ENCODE measurements at regions not wholly inside any gene's neighbourhood (a gene's known extent, or its start where the extent isn't known, plus 50 kb on each side); places are given as distances from the start of the nearest gene placed in this dataset.

DNA sequence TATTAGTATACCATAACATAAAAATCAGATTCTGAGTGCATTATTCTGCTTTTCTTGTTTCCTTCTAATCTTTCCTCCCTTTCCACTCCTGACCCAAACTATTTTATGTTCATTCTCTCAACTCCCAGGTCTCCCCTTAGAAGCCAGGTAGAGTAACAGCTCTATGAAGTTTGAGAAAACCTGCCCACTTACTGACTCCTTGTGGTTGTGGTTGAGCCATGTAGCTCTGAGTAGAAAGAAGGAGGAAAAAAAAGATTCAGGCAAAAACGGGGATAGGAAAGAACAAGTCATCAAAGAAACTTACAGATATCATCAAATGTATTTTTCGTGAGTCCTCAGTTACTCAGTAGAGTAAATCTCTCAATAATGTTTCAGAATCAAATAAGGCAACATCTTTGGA, 216.7 kb downstream of the PMP22 start:
- no peak overlapping the region for H3K4me3 Mint-ChIP-seq
- H3K27me3 Mint-ChIP-seq (ENCODE audit: low read depth), result no peaks in the 10 kb centered on the region
- no peaks in the 10 kb centered on the region for H3K9me3 Mint-ChIP-seq
- H3K36me3 Mint-ChIP-seq (ENCODE audit: low read depth), result no peaks in the 10 kb centered on the region
- no peak overlapping the region for H3K27ac Mint-ChIP-seq
- H3K4me1 Mint-ChIP-seq (ENCODE audit: low read depth), result no peaks in the 10 kb centered on the region

DNA sequence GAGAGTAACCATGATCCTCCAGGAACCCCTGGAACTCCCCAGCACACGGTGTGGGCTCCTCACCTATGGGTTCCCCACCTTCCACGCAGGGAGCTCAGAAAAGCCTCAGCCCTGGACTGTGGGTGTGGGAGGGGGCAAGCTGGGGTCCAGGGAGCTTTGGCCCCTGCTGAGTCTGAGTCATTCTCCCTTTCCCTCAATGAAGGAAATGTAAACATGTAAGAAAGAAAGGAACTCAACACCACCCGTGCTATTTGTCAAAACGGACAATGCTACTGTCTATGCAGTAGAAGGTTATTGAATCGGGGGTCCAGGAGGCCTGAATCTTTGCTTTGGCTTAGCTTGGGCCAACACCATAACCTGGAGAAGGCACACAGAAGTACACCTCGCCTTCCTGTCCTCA, 222.8 kb downstream of the PMP22 start:
- Mint-ChIP-seq H3K27ac (no peak overlapping the region), H3K4me1 (ENCODE audit: low read depth) (no peaks in the 10 kb centered on the region), H3K36me3 (ENCODE audit: low read depth) (no peaks in the 10 kb centered on the region), H3K9me3 (no peaks in the 10 kb centered on the region), H3K4me3 (no peak overlapping the region), H3K27me3 (ENCODE audit: low read depth) (no peaks in the 10 kb centered on the region)

DNA sequence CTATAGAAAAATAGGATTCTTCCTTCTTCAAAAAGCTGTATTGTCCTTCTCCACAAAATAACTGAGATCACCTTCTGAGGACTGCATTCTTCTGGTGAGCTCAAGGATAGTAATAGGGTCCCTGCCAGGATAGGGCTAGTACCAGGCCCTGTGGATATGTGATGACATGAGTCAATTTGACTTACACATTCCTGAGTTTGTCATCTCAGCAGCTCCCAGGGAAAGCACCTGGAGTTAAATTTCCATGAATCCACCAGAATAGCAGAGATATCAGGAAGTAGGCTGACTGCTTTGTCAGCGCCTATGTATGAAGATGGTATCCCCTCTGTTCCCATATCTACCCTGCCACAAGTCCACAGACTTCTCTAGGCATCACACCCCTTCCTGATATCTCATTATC, 225.8 kb downstream of the PMP22 start:
- Mint-ChIP-seq H3K9me3 (no peaks in the 10 kb centered on the region), H3K27me3 (ENCODE audit: low read depth) (no peaks in the 10 kb centered on the region), H3K36me3 (ENCODE audit: low read depth) (no peaks in the 10 kb centered on the region), H3K27ac (no peak overlapping the region), H3K4me3 (no peak overlapping the region), H3K4me1 (ENCODE audit: low read depth) (no peaks in the 10 kb centered on the region)

DNA sequence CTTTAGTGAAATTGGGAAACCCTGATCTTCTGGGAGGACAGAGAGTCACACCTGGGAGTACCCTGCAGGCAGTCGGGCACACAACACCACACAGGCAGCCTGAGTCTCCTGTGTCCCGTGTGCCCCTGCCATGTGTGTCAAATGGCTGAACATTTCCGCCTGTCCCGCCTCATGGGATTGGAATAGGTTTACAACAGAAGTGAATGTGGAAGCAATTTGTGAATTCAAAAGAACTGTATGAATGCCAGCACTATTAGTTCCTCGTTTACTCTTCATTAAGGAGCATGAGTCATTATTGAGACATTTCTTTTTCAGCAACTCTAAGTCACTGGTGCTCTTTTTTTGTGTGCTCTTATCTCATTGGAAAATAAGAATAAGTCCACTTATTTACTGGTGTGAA, 226.5 kb downstream of the PMP22 start:
- H3K4me1 Mint-ChIP-seq (ENCODE audit: low read depth), result no peaks in the 10 kb centered on the region
- H3K9me3 Mint-ChIP-seq, result no peaks in the 10 kb centered on the region
- H3K27ac Mint-ChIP-seq, result no peak overlapping the region
- no peaks in the 10 kb centered on the region for H3K36me3 Mint-ChIP-seq (ENCODE audit: low read depth)
- H3K27me3 Mint-ChIP-seq (ENCODE audit: low read depth), result no peaks in the 10 kb centered on the region
- H3K4me3 Mint-ChIP-seq, result no peak overlapping the region

DNA sequence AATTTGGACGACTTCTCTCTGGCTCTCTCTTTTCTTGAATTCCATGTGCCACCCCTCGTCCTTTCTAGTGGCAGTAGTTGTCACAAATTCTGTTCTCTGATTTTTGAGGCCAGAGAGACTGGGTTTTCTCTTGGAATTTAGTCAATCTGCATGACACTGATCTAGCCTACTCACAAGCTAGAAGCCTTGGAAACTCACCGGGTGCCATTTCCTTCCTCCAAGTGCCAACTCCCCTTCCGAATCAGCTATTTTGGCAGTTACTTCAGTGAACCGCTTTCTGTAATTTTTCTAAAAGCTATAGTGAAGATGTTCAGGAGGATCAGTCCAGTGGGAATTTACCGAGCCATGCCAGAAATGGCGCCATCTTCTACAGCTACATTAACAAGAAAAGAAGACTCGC, 228.9 kb downstream of the PMP22 start:
- no peak overlapping the region for H3K27ac Mint-ChIP-seq
- no peaks in the 10 kb centered on the region for H3K9me3 Mint-ChIP-seq
- H3K4me1 Mint-ChIP-seq (ENCODE audit: low read depth), result no peaks in the 10 kb centered on the region
- no peaks in the 10 kb centered on the region for H3K27me3 Mint-ChIP-seq (ENCODE audit: low read depth)
- H3K36me3 Mint-ChIP-seq (ENCODE audit: low read depth), result no peaks in the 10 kb centered on the region
- H3K4me3 Mint-ChIP-seq, result no peak overlapping the region

DNA sequence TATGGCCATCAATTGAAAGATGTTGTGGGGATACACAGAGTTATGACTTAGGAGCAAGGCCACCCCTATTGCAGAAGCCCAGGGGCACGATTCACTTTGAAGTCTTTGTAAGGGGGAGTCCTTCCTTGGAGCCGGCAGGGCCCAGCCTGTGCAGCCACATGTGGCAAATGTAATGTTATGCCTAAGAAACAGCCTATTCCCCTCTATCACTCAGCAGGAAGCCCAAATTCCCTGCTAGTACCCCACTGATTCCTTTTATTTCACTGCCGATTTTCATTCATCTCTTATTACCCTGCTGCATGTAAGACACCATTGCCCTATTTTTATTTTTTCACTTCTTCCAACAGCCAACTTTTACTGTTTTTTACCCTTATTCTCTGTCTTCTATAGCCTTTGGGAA, 233.2 kb downstream of the PMP22 start:
- no peaks in the 10 kb centered on the region for H3K9me3 Mint-ChIP-seq
- H3K36me3 Mint-ChIP-seq (ENCODE audit: low read depth), result no peaks in the 10 kb centered on the region
- no peak overlapping the region for H3K4me3 Mint-ChIP-seq
- no peak overlapping the region for H3K27ac Mint-ChIP-seq
- no peaks in the 10 kb centered on the region for H3K27me3 Mint-ChIP-seq (ENCODE audit: low read depth)
- no peaks in the 10 kb centered on the region for H3K4me1 Mint-ChIP-seq (ENCODE audit: low read depth)

DNA sequence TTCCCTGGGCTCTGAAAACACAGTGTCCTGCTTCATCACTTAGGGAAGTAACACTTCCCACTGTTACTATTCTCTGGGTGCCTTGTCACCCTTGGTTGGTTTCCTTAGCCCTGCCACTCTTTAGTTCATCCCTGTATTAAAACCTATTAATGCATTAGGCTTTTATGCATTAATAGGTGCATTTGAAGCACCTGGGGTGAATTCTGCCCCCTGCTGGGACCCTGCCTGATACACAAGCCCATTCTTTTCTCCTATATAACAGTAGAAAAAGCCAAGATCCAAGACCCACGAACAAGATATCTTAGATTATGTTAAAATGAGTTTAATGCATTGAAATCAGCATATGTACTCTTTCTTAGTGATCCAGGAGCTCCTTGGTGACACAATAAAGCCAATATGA, 235.7 kb downstream of the PMP22 start:
- no peak overlapping the region for H3K27ac Mint-ChIP-seq
- H3K36me3 Mint-ChIP-seq (ENCODE audit: low read depth), result no peaks in the 10 kb centered on the region
- H3K4me3 Mint-ChIP-seq, result no peak overlapping the region
- no peaks in the 10 kb centered on the region for H3K9me3 Mint-ChIP-seq
- no peaks in the 10 kb centered on the region for H3K4me1 Mint-ChIP-seq (ENCODE audit: low read depth)
- no peaks in the 10 kb centered on the region for H3K27me3 Mint-ChIP-seq (ENCODE audit: low read depth)

DNA sequence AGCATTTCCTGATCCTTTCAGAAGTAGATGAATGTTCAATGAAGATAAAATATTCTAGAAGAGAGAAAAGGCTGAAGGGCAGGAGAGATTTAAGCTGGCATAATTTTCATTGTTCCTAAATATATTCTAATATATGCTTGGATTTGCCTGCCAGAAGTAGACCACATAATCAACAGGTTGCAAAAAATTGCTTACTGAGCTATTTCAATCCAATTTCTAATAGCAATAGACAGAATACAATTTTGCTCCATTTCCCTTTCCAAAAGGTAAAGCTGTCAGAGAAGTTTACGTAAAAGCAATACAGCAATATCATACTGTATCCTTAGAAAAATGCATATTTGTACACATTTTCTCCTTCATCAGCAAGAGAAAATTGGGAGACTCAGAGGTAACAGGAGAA, 237.3 kb downstream of the PMP22 start:
- Mint-ChIP-seq H3K4me3 (no peak overlapping the region), H3K27me3 (ENCODE audit: low read depth) (no peaks in the 10 kb centered on the region), H3K36me3 (ENCODE audit: low read depth) (no peaks in the 10 kb centered on the region), H3K27ac (no peak overlapping the region), H3K4me1 (ENCODE audit: low read depth) (no peaks in the 10 kb centered on the region), H3K9me3 (no peaks in the 10 kb centered on the region)

DNA sequence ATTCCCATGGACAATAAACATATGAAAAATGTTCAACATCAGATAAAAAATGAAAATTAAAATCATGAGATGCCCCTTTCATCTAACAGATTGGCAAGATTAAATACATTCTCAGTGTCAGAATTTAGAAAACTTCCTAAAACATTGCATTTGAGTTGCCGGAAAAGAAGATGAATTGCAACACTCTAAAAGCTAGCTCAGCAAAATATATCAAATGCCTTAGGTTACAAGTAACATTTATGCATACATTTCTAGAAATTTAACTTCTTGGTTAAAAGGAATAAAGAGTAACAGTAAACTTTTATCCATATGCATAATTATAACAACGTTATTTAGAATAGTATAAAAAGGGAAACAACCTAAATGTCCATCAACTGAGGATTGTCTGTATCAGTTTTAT, 239.0 kb downstream of the PMP22 start:
- H3K9me3 Mint-ChIP-seq, result no peaks in the 10 kb centered on the region
- no peak overlapping the region for H3K4me3 Mint-ChIP-seq
- no peaks in the 10 kb centered on the region for H3K27me3 Mint-ChIP-seq (ENCODE audit: low read depth)
- no peaks in the 10 kb centered on the region for H3K4me1 Mint-ChIP-seq (ENCODE audit: low read depth)
- H3K36me3 Mint-ChIP-seq (ENCODE audit: low read depth), result no peaks in the 10 kb centered on the region
- H3K27ac Mint-ChIP-seq, result no peak overlapping the region

DNA sequence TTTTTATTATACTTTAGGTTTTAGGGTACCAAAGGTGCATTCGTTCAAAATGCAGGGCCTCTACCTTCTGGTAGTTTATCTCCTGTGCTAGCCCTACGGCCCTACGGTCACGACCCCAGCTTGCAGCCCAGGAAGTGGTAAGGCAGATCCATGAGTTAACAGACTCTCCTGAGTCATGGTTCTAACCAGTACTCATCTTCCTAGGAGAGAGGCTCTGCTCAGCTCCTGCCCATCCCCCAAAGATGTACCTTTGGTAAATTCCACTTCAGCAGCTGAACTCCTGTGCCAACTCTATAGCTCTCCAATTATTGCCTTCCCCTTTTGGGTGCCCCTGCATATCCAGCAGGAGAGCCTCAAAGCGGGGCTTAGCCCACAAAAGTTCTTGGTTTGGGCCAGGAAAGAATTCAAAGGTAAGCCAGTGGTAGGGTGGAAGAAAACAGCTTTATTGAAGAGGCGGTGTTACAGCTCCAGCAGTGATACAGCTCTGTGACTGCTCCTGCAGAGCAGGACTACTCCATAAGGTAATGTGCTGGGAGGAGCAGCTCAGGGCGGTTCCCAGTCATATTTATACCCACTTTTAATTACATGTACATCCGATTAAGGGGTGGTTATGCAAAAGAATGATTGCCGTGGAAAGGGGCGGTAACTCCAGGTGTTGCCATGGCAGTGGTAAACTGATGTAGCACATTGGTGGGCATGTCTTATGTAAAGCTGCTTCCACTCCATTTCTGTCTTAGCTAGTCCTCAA, 241.4 kb downstream of the PMP22 start:
- no peak overlapping the region for H3K27ac Mint-ChIP-seq
- H3K4me3 Mint-ChIP-seq, result no peak overlapping the region
- H3K36me3 Mint-ChIP-seq (ENCODE audit: low read depth), result no peaks in the 10 kb centered on the region
- no peaks in the 10 kb centered on the region for H3K4me1 Mint-ChIP-seq (ENCODE audit: low read depth)
- H3K9me3 Mint-ChIP-seq, result no peaks in the 10 kb centered on the region
- H3K27me3 Mint-ChIP-seq (ENCODE audit: low read depth), result no peaks in the 10 kb centered on the region

DNA sequence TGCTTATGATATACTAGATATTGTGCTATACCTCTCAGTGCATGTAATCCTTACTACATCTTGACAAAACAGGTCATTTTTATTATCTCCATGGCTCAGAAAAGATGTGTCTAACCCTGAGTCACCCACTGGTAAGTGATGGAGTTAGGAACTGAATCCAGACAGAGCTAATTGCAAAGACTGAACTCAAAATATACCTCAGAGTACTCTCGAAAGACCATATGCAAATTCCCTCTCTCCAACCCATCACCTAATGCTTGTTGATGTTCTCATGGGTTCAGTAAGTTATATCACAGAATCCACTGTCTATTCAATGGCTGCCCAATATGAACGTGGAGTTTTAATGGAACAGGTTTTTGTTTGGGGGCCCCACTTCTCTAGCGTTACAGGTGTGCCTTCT, 246.0 kb downstream of the PMP22 start:
- Mint-ChIP-seq H3K9me3 (no peaks in the 10 kb centered on the region), H3K27me3 (ENCODE audit: low read depth) (no peaks in the 10 kb centered on the region), H3K4me1 (ENCODE audit: low read depth) (no peaks in the 10 kb centered on the region), H3K36me3 (ENCODE audit: low read depth) (no peaks in the 10 kb centered on the region), H3K27ac (no peak overlapping the region), H3K4me3 (no peak overlapping the region)

DNA sequence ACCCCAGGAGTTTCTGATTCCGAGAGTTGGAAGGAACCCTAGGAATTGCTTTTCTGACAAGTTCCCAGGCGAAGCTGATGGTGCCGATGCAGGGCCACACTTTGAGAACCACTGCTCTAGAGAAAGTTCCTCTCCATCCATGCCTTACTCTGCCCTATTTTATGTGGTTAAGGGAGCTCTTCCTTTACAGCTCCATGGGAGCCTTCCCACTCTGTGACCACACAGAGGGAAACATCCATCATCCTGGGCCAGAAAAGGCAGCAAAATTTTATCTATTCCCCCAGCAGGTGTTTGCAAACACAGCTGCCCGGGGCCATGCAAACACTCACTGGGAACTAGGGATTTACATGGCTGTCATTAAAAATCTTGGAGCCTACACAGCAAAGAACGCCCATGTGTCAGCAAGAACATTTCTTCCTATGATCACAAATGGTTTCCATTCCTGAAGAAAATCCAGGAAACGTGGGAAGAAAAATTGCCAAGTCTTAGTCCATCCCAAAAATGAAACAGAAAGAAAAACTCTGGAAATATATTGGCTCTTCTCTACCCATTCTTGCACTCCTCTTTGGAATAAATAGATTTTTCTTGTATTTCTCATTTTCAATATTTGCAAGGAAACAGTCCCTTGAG, 252.7 kb downstream of the PMP22 start:
- Mint-ChIP-seq H3K27ac (no peak overlapping the region), H3K4me1 (ENCODE audit: low read depth) (no peaks in the 10 kb centered on the region), H3K27me3 (ENCODE audit: low read depth) (no peaks in the 10 kb centered on the region), H3K4me3 (no peak overlapping the region), H3K36me3 (ENCODE audit: low read depth) (no peaks in the 10 kb centered on the region), H3K9me3 (no peaks in the 10 kb centered on the region)

DNA sequence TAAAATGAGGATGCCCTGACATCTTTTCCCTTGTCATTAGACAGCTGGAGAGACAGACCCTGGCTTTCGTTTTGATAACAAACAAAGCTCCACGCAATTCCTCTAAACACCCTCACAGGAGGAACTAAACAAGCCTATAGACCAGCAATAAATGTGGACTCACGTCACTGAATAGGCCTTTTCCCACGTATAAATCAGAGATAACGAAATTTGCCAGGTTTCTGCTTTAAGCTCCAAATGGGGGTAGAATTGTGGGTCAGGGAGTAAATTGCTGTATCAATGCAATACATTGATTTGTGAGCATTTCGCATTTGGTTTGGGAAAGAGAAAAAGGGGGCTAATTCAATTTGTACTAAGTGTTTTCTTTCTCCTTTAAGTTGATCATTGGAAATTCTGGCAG, 256.0 kb downstream of the PMP22 start:
- Mint-ChIP-seq H3K9me3 (no peaks in the 10 kb centered on the region), H3K4me1 (ENCODE audit: low read depth) (no peaks in the 10 kb centered on the region), H3K27me3 (ENCODE audit: low read depth) (no peaks in the 10 kb centered on the region), H3K4me3 (no peak overlapping the region), H3K27ac (no peak overlapping the region), H3K36me3 (ENCODE audit: low read depth) (no peaks in the 10 kb centered on the region)

DNA sequence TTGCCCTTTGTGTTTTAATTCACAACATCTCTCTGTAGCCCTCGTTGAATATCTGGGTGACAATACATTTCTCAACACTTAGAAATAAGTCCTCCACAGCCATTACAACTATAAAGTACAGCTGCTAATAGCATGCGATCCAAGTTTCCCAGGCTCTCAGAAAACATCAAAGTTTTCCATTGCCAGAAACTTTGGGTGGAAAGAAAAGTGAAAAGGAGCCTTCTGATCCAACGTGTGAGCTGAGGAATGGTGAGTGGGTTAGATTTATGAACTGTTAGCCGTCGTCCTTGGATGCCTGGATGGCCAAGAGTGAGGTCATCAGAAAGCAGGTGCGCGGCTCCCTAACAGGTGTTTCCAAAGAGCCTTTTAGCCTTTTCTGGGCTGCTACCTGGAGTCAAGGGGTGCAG, 258.0 kb downstream of the PMP22 start:
- Mint-ChIP-seq H3K4me1 (ENCODE audit: low read depth) (no peaks in the 10 kb centered on the region), H3K27me3 (ENCODE audit: low read depth) (no peaks in the 10 kb centered on the region), H3K27ac (no peak overlapping the region), H3K36me3 (ENCODE audit: low read depth) (no peaks in the 10 kb centered on the region), H3K9me3 (no peaks in the 10 kb centered on the region), H3K4me3 (no peak overlapping the region)

DNA sequence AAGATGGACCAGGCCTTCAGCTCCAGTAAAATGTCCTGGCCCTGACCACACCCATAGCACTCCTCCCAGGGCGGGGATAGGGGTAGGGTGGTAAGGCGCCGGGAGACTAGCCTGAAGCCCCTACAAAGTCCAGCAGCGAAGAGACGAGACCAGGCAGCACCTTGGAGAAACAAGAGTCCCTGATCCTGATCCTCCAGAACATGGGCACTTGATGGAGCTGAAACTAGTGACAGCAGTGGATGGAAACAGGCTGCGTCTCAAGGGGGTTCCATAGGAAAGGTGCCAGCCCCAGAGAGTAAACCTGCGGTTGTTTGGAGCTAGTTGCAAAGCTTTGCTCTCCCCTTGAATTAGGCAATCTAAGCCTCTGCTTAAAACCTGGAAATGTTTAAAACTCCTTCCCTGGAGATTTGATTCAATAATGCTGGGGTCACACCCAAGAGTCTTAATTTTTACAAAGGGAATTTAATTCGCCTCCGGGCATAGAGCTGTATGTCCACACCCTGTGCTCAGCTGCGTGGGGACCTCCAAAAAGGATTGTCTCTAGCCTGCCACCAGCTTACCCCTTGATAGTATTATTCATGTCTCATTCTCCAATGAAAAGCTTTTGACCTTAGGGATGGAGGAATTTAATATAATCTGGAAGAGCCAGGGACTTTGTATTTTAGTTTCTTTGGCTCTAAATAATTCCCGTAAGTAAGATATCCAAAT, 258.6 kb downstream of the PMP22 start:
- Mint-ChIP-seq H3K4me1 (ENCODE audit: low read depth) (no peaks in the 10 kb centered on the region), H3K27ac (no peak overlapping the region), H3K27me3 (ENCODE audit: low read depth) (no peaks in the 10 kb centered on the region), H3K4me3 (no peak overlapping the region), H3K9me3 (no peaks in the 10 kb centered on the region), H3K36me3 (ENCODE audit: low read depth) (no peaks in the 10 kb centered on the region)
